ENCODE measurements at regions not wholly inside any gene's neighbourhood (a gene's known extent, or its start where the extent isn't known, plus 50 kb on each side); places are given as distances from the start of the nearest gene placed in this dataset.
"Not testable (repeated sequence)": the region's sequence is repeated elsewhere in the genome, so short reads cannot be mapped to it uniquely, and the experiment has no call there.

GRCh38 chr5:176018598-176018997 is 50.5 kb upstream of the THOC3 start:
- H3K27me3 ChIP-seq (ENCODE audit: control insufficient read depth, insufficient read depth, low read length); H3K4me3 ChIP-seq (ENCODE audit: low read length); H3K9me3 ChIP-seq (replicated peaks; ENCODE audit: control insufficient read depth, low read depth, low read length); H3K36me3 ChIP-seq (ENCODE audit: control insufficient read depth, insufficient read depth, low read length); H3K27ac ChIP-seq (ENCODE audit: low read length); H3K4me1 ChIP-seq (ENCODE audit: control insufficient read depth, insufficient read depth, low read length); DNase-seq: not testable (repeated sequence)
- no CpG with 5 or more reads among the region's 2 CpGs for WGBS (ENCODE audit: insufficient coverage)

GRCh38 chr5:176020852-176021251 is 52.7 kb upstream of the THOC3 start:
- H3K4me3 ChIP-seq (ENCODE audit: low read length); H3K27ac ChIP-seq (ENCODE audit: low read length); H3K27me3 ChIP-seq (ENCODE audit: control insufficient read depth, insufficient read depth, low read length); DNase-seq; H3K36me3 ChIP-seq (ENCODE audit: control insufficient read depth, insufficient read depth, low read length); H3K9me3 ChIP-seq (replicated peaks; ENCODE audit: control insufficient read depth, low read depth, low read length); H3K4me1 ChIP-seq (ENCODE audit: control insufficient read depth, insufficient read depth, low read length): not testable (repeated sequence)
- WGBS (ENCODE audit: insufficient coverage), result no CpG with 5 or more reads among the region's 4 CpGs

- not testable (repeated sequence) for H3K36me3 ChIP-seq (ENCODE audit: control insufficient read depth, insufficient read depth, low read length); H3K9me3 ChIP-seq (replicated peaks; ENCODE audit: control insufficient read depth, low read depth, low read length); DNase-seq; H3K4me3 ChIP-seq (ENCODE audit: low read length); H3K27ac ChIP-seq (ENCODE audit: low read length); H3K27me3 ChIP-seq (ENCODE audit: control insufficient read depth, insufficient read depth, low read length); H3K4me1 ChIP-seq (ENCODE audit: control insufficient read depth, insufficient read depth, low read length)
- WGBS (ENCODE audit: insufficient coverage), result no CpG with 5 or more reads among the region's 5 CpGs
Observed at GRCh38 chr5:176023535-176023934, 55.4 kb upstream of the THOC3 start.

GRCh38 chr5:176029445-176029844 is 61.3 kb upstream of the THOC3 start:
- DNase-seq; H3K27ac ChIP-seq (ENCODE audit: low read length); H3K27me3 ChIP-seq (ENCODE audit: control insufficient read depth, insufficient read depth, low read length); H3K4me3 ChIP-seq (ENCODE audit: low read length); H3K36me3 ChIP-seq (ENCODE audit: control insufficient read depth, insufficient read depth, low read length); H3K9me3 ChIP-seq (replicated peaks; ENCODE audit: control insufficient read depth, low read depth, low read length); H3K4me1 ChIP-seq (ENCODE audit: control insufficient read depth, insufficient read depth, low read length): not testable (repeated sequence)
- WGBS (ENCODE audit: insufficient coverage), result no CpG with 5 or more reads among the region's 7 CpGs

- not testable (repeated sequence) for H3K9me3 ChIP-seq (replicated peaks; ENCODE audit: control insufficient read depth, low read depth, low read length); H3K36me3 ChIP-seq (ENCODE audit: control insufficient read depth, insufficient read depth, low read length); DNase-seq; H3K4me3 ChIP-seq (ENCODE audit: low read length); H3K27me3 ChIP-seq (ENCODE audit: control insufficient read depth, insufficient read depth, low read length); H3K4me1 ChIP-seq (ENCODE audit: control insufficient read depth, insufficient read depth, low read length); H3K27ac ChIP-seq (ENCODE audit: low read length)
- no CpG with 5 or more reads among the region's 6 CpGs for WGBS (ENCODE audit: insufficient coverage)
Observed at GRCh38 chr5:176030361-176031117, 62.4 kb upstream of the THOC3 start.

GRCh38 chr5:176031118-176031510 is 63.0 kb upstream of the THOC3 start:
- H3K4me1 ChIP-seq (ENCODE audit: control insufficient read depth, insufficient read depth, low read length); H3K9me3 ChIP-seq (replicated peaks; ENCODE audit: control insufficient read depth, low read depth, low read length); DNase-seq; H3K4me3 ChIP-seq (ENCODE audit: low read length); H3K27me3 ChIP-seq (ENCODE audit: control insufficient read depth, insufficient read depth, low read length); H3K36me3 ChIP-seq (ENCODE audit: control insufficient read depth, insufficient read depth, low read length); H3K27ac ChIP-seq (ENCODE audit: low read length): not testable (repeated sequence)
- no CpG with 5 or more reads among the region's 3 CpGs for WGBS (ENCODE audit: insufficient coverage)

GRCh38 chr5:176033186-176033585 is 65.1 kb upstream of the THOC3 start:
- WGBS (ENCODE audit: insufficient coverage), result no CpG with 5 or more reads among the region's 3 CpGs
- not testable (repeated sequence) for H3K36me3 ChIP-seq (ENCODE audit: control insufficient read depth, insufficient read depth, low read length); H3K27me3 ChIP-seq (ENCODE audit: control insufficient read depth, insufficient read depth, low read length); H3K27ac ChIP-seq (ENCODE audit: low read length); H3K9me3 ChIP-seq (replicated peaks; ENCODE audit: control insufficient read depth, low read depth, low read length); H3K4me3 ChIP-seq (ENCODE audit: low read length); H3K4me1 ChIP-seq (ENCODE audit: control insufficient read depth, insufficient read depth, low read length); DNase-seq

- WGBS (ENCODE audit: insufficient coverage), result 78% methylated on average over 4 of the region's 15 CpGs
- not testable (repeated sequence) for H3K4me1 ChIP-seq (ENCODE audit: control insufficient read depth, insufficient read depth, low read length); H3K27ac ChIP-seq (ENCODE audit: low read length); H3K9me3 ChIP-seq (replicated peaks; ENCODE audit: control insufficient read depth, low read depth, low read length); H3K36me3 ChIP-seq (ENCODE audit: control insufficient read depth, insufficient read depth, low read length); H3K27me3 ChIP-seq (ENCODE audit: control insufficient read depth, insufficient read depth, low read length); H3K4me3 ChIP-seq (ENCODE audit: low read length); DNase-seq
Observed at GRCh38 chr5:176034407-176035200, 66.5 kb upstream of the THOC3 start.

GRCh38 chr5:176035201-176035530 is 67.1 kb upstream of the THOC3 start:
- H3K4me3 ChIP-seq (ENCODE audit: low read length); H3K36me3 ChIP-seq (ENCODE audit: control insufficient read depth, insufficient read depth, low read length); H3K27me3 ChIP-seq (ENCODE audit: control insufficient read depth, insufficient read depth, low read length); H3K9me3 ChIP-seq (replicated peaks; ENCODE audit: control insufficient read depth, low read depth, low read length); H3K4me1 ChIP-seq (ENCODE audit: control insufficient read depth, insufficient read depth, low read length); DNase-seq; H3K27ac ChIP-seq (ENCODE audit: low read length): not testable (repeated sequence)
- WGBS (ENCODE audit: insufficient coverage), result no CpG with 5 or more reads among the region's 12 CpGs

GRCh38 chr5:176035816-176036308 is 67.7 kb upstream of the THOC3 start:
- WGBS (ENCODE audit: insufficient coverage), result no CpG with 5 or more reads among the region's 16 CpGs
- not testable (repeated sequence) for H3K9me3 ChIP-seq (replicated peaks; ENCODE audit: control insufficient read depth, low read depth, low read length); H3K27ac ChIP-seq (ENCODE audit: low read length); H3K4me3 ChIP-seq (ENCODE audit: low read length); H3K36me3 ChIP-seq (ENCODE audit: control insufficient read depth, insufficient read depth, low read length); H3K4me1 ChIP-seq (ENCODE audit: control insufficient read depth, insufficient read depth, low read length); H3K27me3 ChIP-seq (ENCODE audit: control insufficient read depth, insufficient read depth, low read length); DNase-seq
